GM12878 (cell line): ENCODE measurements at regions not wholly inside any gene's neighbourhood (a gene's known extent, or its start where the extent isn't known, plus 50 kb on each side); places are given as distances from the start of the nearest gene placed in this dataset.

Experiments used
- ATAC-seq: fragments of 200-7000 bp; cut with Tn5 transposase; 3 replicates; pipeline ENCODE4 v1.9.1; 2020; ENCODE audit warnings: mild to moderate bottlenecking, moderate library complexity
- BruUV-seq: library from RNA; stranded (reverse); fragments of 400-500 nt; replicated peaks from 2 replicates; lab custom pipeline; 2021; lab: Mats Ljungman, UMichigan
- CTCF ChIA-PET: fragments of 300-600 bp; sonication (Branson Sonifier 250); formaldehyde crosslinking; extraction: SDS; loops from one replicate; lab custom pipeline; 2021; ENCODE audit warnings: inconsistent platforms; lab: Yijun Ruan, JAX
- POLR2A ChIA-PET: fragments of 350-600 bp; formaldehyde crosslinking; extraction: SDS; loops from one replicate; lab custom pipeline; 2021; ENCODE audit warnings: inconsistent platforms; lab: Charles Lee
- RAD21 ChIA-PET: fragments of 300-600 bp; sonication (Branson Sonifier 250); formaldehyde crosslinking; loops from one replicate; lab custom pipeline; 2023; ENCODE audit warnings: antibody characterized with exemption; ENCODE audit not compliant: unreplicated experiment; lab: Charles Lee
- SMC1A ChIA-PET: fragments of 300-600 bp; sonication (Branson Sonifier 250); formaldehyde crosslinking; loops from one replicate; lab custom pipeline; 2023; ENCODE audit not compliant: unreplicated experiment, uncharacterized antibody; lab: Charles Lee
- DNase-seq: peaks from one replicate; pipeline ENCODE4 v3.0.0-alpha.2; 2011; ENCODE audit warnings: low read depth, low spot score
- FAIRE-seq: peaks from 3 replicates; lab custom pipeline; 2011; peaks lifted over from hg19 to GRCh38; lab: Jason Lieb, UNC
- H2AFZ ChIP-seq: 2 replicates; pipeline ENCODE4 v1.6.0; 2011; ENCODE audit warnings: low read depth, low read length, control low read depth; ENCODE audit not compliant: control insufficient read depth
- H3K27ac ChIP-seq: 2 replicates; pipeline ENCODE4 v1.5.1; 2011; ENCODE audit warnings: control low read depth; ENCODE audit not compliant: control insufficient read depth, insufficient read depth
- H3K27me3 ChIP-seq, 2 experiments: replicated peaks in 1 of 2; 2 replicates each; pipeline versions ENCODE4 v1.6.0 to v1.6.1; 2011; ENCODE audit warnings: low read length in 1 of 2; ENCODE audit not compliant: control insufficient read depth in 2 of 2, insufficient read depth in 2 of 2
- H3K36me3 ChIP-seq, 2 experiments: 2 replicates each; pipeline ENCODE4 v1.5.1; 2011; ENCODE audit warnings: low read length in 1 of 2; ENCODE audit not compliant: control insufficient read depth in 2 of 2, insufficient read depth in 2 of 2
- H3K4me1 ChIP-seq: 2 replicates; pipeline ENCODE4 v1.6.1; 2011; ENCODE audit warnings: mild to moderate bottlenecking, low read length, moderate library complexity, mixed read lengths; ENCODE audit not compliant: control insufficient read depth, insufficient read depth
- H3K4me2 ChIP-seq: 2 replicates; pipeline ENCODE4 v1.6.0; 2011; ENCODE audit warnings: control low read depth; ENCODE audit not compliant: control insufficient read depth, insufficient read depth
- H3K4me3 ChIP-seq: fragments of 200-600 bp; sonication (generic); 2 replicates; pipeline ENCODE4 v1.5.1; 2016
- H3K79me2 ChIP-seq: 2 replicates; pipeline ENCODE4 v1.6.0; 2011; ENCODE audit warnings: low read length; ENCODE audit not compliant: control insufficient read depth, insufficient read depth
- H3K9ac ChIP-seq: 2 replicates; pipeline ENCODE4 v1.8.0; 2011; ENCODE audit warnings: low read length, control low read depth, mixed read lengths; ENCODE audit not compliant: control insufficient read depth, insufficient read depth
- H3K9me3 ChIP-seq: replicated peaks from 3 replicates; pipeline ENCODE4 v1.5.1; 2011; ENCODE audit warnings: mild to moderate bottlenecking, low read length; ENCODE audit not compliant: control insufficient read depth, insufficient read depth
- H4K20me1 ChIP-seq: 2 replicates; pipeline ENCODE4 v1.6.0; 2011; ENCODE audit not compliant: control insufficient read depth, insufficient read depth
- CBFB ChIP-seq: IDR thresholded peaks from 2 replicates; pipeline ENCODE4 v1.6.1; 2016; ENCODE audit warnings: antibody characterized with exemption, low read depth
- CBX3 ChIP-seq: fragments of 200-600 bp; sonication (generic); IDR thresholded peaks from 2 replicates; pipeline ENCODE4 v1.6.1; 2016; ENCODE audit warnings: low read depth, borderline replicate concordance
- ETV6 ChIP-seq, 2 experiments: fragments of 450-650 bp in 1 of 2; IDR thresholded peaks in 1 of 2; conservative IDR thresholded peaks in 1 of 2; 2 replicates each; pipeline ENCODE4 v1.6.1; 2014; ENCODE audit warnings: antibody characterized with exemption in 1 of 2, borderline replicate concordance in 1 of 2, low read depth in 1 of 2, mild to moderate bottlenecking in 1 of 2, moderate library complexity in 1 of 2
- HDAC2 ChIP-seq: fragments of 200-600 bp; sonication (generic); IDR thresholded peaks from 2 replicates; pipeline ENCODE4 v1.6.1; 2017
- LARP7 ChIP-seq: fragments of 450-650 bp; IDR thresholded peaks from 2 replicates; pipeline ENCODE4 v1.6.1; 2017; ENCODE audit warnings: mild to moderate bottlenecking
- MEF2A ChIP-seq: IDR thresholded peaks from 2 replicates; pipeline ENCODE4 v1.6.1; 2011; ENCODE audit warnings: low read depth, mild to moderate bottlenecking, low read length, moderate library complexity; ENCODE audit not compliant: insufficient read depth
- NR2C1 ChIP-seq: fragments of 450-650 bp; IDR thresholded peaks from 2 replicates; pipeline ENCODE4 v1.6.1; 2017; ENCODE audit warnings: antibody characterized with exemption, mild to moderate bottlenecking, moderate library complexity
- NR2F1 ChIP-seq: fragments of 450-650 bp; conservative IDR thresholded peaks from 2 replicates; pipeline ENCODE4 v1.6.1; 2017; ENCODE audit warnings: mild to moderate bottlenecking
- PML ChIP-seq: IDR thresholded peaks from 2 replicates; pipeline ENCODE4 v1.6.1; 2012; ENCODE audit warnings: low read length, inconsistent platforms
- POLR2A ChIP-seq: IDR thresholded peaks from 2 replicates; pipeline ENCODE4 v1.6.1; 2011; ENCODE audit warnings: low read depth, mild to moderate bottlenecking, low read length
- RELA ChIP-seq: fragments of 450-650 bp; IDR thresholded peaks from 2 replicates; pipeline ENCODE4 v1.8.0; 2014; ENCODE audit warnings: borderline replicate concordance; ENCODE audit not compliant: partially characterized antibody
- SMARCA5 ChIP-seq: fragments of 450-650 bp; IDR thresholded peaks from 2 replicates; pipeline ENCODE4 v1.6.1; 2017; ENCODE audit warnings: mild to moderate bottlenecking
- ZNF207 ChIP-seq: fragments of 450-650 bp; IDR thresholded peaks from 2 replicates; pipeline ENCODE4 v1.6.1; 2014; ENCODE audit warnings: antibody characterized with exemption, mild to moderate bottlenecking, borderline replicate concordance
- WGBS: methylation state at CpG from one replicate; pipeline ENCODE4 v1.1.6; 2016; ENCODE audit warnings: low lambda C conversion rate; ENCODE audit not compliant: insufficient replicate concordance, insufficient coverage; ENCODE audit errors: missing lambda C conversion rate; 5-methylcytosine and 5-hydroxymethylcytosine counted together
- in situ Hi-C: fragments of 300-500 bp; cut with MboI; formaldehyde crosslinking; loops from 9 replicates; pipeline ENCODE4 v1.14.3; 2018; ENCODE audit warnings: mixed read lengths
- intact Hi-C: fragments of 100-400 bp; cut with micrococcal nuclease; formaldehyde crosslinking; loops from one replicate; pipeline ENCODE4 v1.14.2; 2022; ENCODE audit not compliant: unreplicated experiment
- TF ChIP-seq, protein P1 (sequence below): fragments of 450-650 bp; IDR thresholded peaks from 2 replicates; pipeline ENCODE4 v1.6.1; 2017; ENCODE audit warnings: mild to moderate bottlenecking, moderate library complexity
- TF ChIP-seq, protein P2 (sequence below): IDR thresholded peaks from 2 replicates; pipeline ENCODE4 v1.6.1; 2011; ENCODE audit warnings: borderline replicate concordance, low read depth, mild to moderate bottlenecking, moderate library complexity, mixed read lengths, low read length; ENCODE audit not compliant: insufficient read depth; ENCODE audit errors: extremely low read length

DNA sequence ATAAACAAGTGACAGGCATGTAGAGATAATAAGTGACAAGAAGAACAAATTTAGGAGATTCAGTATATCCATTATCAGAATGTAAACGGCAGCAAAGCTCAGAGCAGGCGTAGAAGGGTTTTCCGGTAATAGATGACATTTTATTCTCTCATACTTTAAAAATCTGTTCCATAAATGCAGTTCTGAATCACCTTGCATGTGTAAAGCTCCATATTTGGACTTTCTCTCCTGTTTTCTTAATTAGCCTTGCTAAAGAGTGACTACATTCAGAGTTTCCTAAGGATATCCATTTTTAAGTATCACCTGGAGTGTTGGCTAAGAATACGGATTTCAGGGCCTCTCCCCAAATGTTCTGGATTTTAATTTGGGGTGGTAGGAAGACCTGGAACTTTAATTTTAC is 122.0 kb downstream of the SPP2 start:
- Histone ChIP-seq H3K27ac (no peak overlapping the region), H2AFZ (no peak overlapping the region), H3K9ac (no peak overlapping the region), H3K79me2 (no peaks in the 10 kb centered on the region), H3K9me3 (no peaks in the 10 kb centered on the region), H3K27me3 (no peaks in the 10 kb centered on the region), H3K4me3 (no peak overlapping the region), H3K4me1 (no peaks in the 10 kb centered on the region), H3K36me3 (no peaks in the 10 kb centered on the region), H3K4me2 (no peak overlapping the region), H4K20me1 (no peaks in the 10 kb centered on the region)
- ChIA-PET POLR2A (no interaction called here), CTCF (interaction anchor here (0.9 kb wide), 1 partner anchor 37 kb away, joined by 3 read pairs; no protein-coding TSS in a partner anchor), SMC1A (no interaction called here), RAD21 (no interaction called here)
- in situ Hi-C loops (no loop called here), intact Hi-C loops (no loop called here)
- no peak for FAIRE-seq
- WGBS, result 59% methylated on average over 4 of the region's 4 CpGs
- no TSS peak for BruUV-seq
- TF ChIP-seq HDAC2 (no peak), CBFB (no peak), NR2C1 (no peak), NR2F1 (no peak), POLR2A (no peak), ETV6 (conservative IDR thresholded peaks at IDR 0.05 in 1 of 2, IDR thresholded peaks at IDR 0.05 in 1 of 2; ENCODE audit: borderline replicate concordance in 1 of 2, low read depth in 1 of 2) (no peak), RELA (no peak), SMARCA5 (no peak), PML (no peak), CBX3 (no peak), LARP7 (no peak), ZNF207 (no peak), MEF2A (no peak)
- TF ChIP-seq, protein P1, sequence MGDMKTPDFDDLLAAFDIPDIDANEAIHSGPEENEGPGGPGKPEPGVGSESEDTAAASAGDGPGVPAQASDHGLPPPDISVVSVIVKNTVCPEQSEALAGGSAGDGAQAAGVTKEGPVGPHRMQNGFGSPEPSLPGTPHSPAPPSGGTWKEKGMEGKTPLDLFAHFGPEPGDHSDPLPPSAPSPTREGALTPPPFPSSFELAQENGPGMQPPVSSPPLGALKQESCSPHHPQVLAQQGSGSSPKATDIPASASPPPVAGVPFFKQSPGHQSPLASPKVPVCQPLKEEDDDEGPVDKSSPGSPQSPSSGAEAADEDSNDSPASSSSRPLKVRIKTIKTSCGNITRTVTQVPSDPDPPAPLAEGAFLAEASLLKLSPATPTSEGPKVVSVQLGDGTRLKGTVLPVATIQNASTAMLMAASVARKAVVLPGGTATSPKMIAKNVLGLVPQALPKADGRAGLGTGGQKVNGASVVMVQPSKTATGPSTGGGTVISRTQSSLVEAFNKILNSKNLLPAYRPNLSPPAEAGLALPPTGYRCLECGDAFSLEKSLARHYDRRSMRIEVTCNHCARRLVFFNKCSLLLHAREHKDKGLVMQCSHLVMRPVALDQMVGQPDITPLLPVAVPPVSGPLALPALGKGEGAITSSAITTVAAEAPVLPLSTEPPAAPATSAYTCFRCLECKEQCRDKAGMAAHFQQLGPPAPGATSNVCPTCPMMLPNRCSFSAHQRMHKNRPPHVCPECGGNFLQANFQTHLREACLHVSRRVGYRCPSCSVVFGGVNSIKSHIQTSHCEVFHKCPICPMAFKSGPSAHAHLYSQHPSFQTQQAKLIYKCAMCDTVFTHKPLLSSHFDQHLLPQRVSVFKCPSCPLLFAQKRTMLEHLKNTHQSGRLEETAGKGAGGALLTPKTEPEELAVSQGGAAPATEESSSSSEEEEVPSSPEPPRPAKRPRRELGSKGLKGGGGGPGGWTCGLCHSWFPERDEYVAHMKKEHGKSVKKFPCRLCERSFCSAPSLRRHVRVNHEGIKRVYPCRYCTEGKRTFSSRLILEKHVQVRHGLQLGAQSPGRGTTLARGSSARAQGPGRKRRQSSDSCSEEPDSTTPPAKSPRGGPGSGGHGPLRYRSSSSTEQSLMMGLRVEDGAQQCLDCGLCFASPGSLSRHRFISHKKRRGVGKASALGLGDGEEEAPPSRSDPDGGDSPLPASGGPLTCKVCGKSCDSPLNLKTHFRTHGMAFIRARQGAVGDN, result no peak
- TF ChIP-seq, protein P2, sequence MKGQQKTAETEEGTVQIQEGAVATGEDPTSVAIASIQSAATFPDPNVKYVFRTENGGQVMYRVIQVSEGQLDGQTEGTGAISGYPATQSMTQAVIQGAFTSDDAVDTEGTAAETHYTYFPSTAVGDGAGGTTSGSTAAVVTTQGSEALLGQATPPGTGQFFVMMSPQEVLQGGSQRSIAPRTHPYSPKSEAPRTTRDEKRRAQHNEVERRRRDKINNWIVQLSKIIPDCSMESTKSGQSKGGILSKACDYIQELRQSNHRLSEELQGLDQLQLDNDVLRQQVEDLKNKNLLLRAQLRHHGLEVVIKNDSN, result no peak
- DNase-seq, result no peak
- ATAC-seq, result no peak
